ENCODE measurements at regions not wholly inside any gene's neighbourhood (a gene's known extent, or its start where the extent isn't known, plus 50 kb on each side); places are given as distances from the start of the nearest gene placed in this dataset.
"Not testable (repeated sequence)": the region's sequence is repeated elsewhere in the genome, so short reads cannot be mapped to it uniquely, and the experiment has no call there.

DNA sequence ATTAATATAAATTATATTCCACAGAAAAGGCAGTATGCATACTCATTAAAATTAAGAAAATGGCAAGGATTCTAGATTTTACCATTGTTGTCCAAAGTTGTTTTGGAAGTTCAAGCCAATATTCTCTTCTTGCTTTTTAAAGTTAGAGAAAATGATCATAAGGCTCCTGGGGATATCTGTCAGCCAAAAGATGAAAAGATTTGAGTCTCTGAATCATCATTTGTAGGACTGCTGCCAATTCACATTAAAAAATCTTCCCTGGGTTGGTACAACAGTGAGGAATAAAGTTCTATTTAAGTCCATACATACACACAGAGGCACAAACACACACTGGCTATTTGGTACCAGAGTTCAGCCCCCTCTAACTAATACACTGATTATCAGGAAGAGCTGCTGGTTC, 620.1 kb downstream of the COL12A1 start:
- DNase-seq (ENCODE audit: low read depth in 2 of 2): peak in 1 of 2 experiments; percentile 41

DNA sequence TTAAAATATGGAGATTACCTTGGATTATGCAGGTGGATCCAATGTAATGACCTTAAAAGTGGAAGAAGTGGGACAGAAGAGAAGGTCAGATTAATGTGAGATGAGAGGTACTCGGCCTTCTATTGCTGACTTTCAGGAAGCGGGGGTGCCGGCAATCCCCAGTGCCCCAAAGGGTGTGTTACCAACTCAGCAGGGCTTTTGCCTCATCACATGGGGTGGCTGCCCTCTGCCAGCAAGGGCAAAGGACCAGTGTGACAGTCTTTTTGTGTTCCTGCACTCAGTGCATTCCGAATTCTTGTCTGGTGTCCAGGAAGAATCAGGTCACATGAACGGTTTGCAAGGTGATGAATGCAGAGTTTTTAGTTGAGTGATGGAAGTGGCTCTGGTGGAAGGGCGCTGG, 624.2 kb downstream of the COL12A1 start:
- no peak for DNase-seq (ENCODE audit: low read depth in 2 of 2)

DNA sequence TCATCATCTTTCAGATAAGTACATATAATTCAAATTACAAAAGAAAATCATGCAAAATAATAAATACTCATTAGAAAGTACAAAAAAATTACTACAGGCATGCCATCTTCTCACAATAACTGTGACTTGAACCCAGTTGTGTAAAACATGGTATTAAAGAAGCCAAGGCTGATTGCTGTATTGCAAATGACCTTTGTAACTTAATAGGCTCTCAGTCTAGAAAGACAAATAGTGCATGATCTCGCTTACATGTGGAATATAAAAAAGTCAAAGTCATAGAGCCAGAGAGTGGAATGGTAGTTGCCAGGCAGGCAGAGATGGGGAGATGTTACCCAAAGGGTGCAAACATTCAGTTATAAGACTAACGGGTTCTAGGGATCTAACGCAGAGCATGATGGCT, 626.1 kb downstream of the COL12A1 start:
- DNase-seq (ENCODE audit: low read depth in 2 of 2): no peak

DNA sequence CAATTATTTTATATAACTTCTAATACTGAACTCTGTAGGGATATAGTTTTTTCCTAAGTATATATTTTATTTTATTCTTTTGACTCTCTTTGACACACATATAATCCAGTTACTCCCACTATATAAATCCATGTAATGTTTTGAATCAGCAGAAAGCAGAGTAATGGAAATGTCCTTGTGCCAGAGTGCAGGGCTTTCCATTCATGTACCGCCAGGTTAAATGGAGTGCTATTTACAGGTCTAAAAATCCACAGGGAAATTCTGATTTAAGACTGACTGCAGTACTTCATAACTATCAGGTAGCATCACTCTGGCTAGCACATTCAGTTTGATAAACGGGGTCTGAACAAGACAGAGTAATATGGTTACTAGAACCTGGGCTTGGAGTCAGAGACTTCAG, 626.8 kb downstream of the COL12A1 start:
- no peak for DNase-seq (ENCODE audit: low read depth in 2 of 2)

DNA sequence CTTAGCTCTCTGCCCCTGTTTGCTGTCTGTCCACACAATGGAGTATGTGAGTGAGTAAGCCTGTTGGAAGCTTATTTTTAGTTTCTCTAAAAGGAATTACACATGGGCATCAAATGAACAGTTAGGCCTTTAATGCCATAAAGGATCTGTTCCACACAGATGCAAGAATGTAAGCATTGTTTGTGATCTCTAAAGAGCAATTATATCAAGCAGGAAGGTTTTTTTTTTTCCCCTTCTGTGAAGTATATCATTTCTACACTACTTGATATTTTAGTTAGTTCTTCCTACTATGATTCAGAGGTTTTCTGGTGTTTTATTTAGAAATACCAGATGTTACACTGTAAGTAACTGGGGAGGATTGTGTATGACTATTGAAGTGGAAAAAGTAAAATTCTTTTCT, 627.5 kb downstream of the COL12A1 start:
- DNase-seq (ENCODE audit: low read depth in 2 of 2): peak; percentile 87 to 88

DNA sequence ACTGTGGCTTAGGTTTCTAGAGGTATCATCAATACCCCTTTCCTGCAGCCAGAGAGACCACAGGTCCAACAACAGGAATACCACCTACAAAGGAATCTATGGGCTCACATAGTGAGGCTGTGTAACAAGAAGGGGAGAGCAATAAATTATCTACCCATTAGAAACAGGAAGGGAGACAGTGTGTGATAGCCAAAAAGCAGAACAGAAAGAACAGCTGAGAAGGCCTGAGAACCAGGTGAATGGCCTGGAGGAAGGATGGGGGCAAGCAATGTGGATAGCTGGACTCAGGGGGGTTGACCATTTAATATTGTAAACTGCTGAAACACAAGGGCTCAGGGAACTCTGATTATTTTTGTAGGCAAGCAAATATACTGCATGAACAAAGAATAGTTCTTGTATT, 628.2 kb downstream of the COL12A1 start:
- DNase-seq (ENCODE audit: low read depth in 2 of 2): no peak

DNA sequence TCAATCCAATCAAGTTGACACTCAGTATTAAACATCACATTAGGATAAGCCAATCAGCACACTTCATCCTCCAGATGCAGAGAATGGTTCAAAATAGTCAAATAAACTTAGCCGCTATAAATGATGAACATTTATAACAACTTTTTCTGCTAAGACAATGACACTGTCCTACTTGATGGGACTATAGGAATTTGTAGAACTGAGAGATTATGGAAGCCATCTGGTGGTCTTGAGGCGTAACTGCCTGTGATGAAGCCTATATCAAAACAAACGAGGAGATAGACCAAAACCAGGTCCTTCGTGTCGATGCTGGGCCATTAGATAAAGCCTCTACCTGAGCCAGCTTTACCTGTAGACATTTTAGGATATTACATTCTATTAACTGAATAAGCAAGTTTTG, 631.1 kb downstream of the COL12A1 start:
- no peak for DNase-seq (ENCODE audit: low read depth in 2 of 2)

DNA sequence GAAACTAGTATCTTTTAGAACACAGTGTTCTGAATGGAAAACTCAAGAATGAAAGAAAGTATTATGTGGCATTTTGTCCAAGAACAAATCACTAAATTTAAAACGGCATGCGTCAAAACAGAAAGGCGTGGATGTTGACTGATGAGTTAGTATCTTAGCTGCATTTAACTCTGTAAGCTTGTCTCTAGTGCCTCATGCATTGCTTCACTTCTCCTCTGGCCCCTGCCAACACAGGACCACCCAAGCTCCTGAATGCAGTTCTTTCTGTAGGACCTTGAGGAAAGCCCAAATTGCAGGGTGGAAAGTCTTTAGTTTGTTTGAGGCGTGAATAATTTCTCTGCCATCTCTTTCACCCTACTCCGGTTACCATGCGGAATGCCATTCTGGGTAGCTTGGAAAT, 632.2 kb downstream of the COL12A1 start:
- DNase-seq (ENCODE audit: low read depth in 2 of 2): no peak

DNA sequence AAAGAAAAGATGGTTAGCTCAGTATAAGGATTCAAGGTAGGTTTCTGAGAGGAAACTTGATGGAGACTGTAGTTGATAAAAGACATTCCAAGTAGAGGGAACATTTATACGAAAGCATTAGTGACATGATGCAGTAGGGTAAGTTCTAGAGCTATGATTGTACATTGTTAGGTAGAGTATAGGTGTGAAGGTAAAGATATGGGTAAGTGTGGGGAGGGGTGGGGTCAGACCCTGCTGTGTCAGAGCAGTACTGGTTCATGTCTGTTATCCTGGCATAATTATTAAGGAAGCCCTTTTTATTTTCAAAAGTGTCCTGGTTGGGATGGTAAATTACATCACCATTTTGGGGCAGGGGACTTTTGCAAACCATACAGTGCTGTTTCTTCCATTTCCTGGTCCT, 635.8 kb downstream of the COL12A1 start:
- no peak for DNase-seq (ENCODE audit: low read depth in 2 of 2)

DNA sequence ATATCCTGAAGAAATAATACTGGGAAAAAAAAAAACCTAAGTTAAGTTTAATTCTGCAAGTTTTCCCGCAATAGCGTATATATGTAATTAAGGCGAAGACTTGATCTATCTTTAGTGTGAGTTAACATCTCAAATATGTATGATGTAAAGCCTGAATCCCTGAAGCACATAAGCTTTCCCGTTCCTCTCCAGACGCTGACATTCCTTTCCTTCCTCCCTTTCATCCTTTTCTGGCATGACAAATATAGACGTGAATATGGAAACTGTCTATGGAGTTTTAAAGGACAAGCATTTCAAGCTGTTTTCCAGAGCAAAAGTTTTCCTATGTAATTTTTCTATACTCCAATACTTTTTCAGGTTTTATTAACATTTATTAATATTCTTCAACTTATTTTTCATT, 637.0 kb downstream of the COL12A1 start:
- peak; percentile 87 to 88 for DNase-seq (ENCODE audit: low read depth in 2 of 2)

DNA sequence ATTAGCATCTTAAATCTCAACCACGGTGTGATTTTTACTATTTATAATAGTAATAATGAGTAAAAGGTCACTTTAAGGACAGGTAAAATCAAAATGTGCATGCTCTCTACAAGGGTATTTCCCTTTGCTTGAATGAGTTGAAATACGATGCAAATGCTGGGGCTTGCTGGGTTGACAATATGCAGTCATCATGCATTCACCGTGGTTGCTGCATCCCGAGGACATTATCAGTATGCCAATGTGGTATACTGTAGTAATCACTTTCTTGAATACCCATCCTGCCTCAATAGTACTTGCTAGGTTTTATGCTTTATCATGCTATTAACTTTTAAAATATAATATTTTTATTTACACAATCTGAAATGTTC, 637.9 kb downstream of the COL12A1 start:
- DNase-seq (ENCODE audit: low read depth in 2 of 2): not testable (repeated sequence)

DNA sequence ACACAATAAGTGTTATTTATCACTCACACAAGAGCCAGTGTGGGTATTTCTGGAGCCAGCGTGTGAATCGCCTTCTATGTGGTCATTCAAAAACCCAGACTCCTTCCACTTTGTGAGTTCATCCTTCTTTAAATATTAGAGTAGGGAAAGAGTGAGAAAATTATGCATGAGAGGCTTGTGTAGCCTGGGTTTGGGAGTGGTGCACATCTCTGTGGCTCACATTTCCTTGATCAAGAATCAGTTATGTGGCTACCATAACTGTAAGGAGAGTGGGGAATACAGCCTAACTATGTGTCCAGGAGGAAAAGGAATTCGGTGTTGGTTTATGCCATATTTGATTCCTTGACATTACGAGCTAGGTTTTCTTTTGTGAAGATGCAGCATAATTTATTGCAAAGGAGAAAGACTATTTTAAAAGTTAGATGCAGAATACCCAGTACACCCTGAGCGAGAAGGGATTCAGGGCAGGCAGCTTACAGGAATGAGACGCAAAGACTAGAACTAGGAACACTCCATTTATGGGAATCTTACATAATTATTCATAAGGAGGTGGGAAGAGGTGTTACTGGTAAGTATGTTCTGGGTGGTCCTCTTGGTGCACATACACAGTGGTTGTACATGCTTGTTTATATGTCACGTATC, 638.5 kb downstream of the COL12A1 start:
- no peak for DNase-seq (ENCODE audit: low read depth in 2 of 2)

DNA sequence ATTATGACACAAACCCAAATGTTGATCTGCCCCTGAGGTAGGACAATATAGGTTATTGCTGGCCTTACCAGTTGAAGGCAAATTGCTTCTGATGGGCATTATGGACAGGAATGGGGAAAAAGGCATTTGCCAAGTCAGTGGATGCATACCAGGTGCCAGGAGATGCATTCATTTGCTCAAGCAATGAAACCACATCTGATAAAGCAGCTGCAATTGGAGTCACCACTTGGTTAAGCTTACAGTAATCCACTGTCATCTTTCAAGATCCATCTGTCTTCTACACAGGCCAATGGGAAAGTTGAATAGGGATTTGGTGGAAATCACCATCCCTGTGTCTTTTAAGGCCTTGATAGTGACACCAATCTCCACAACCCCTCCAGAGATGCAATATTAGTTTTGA, 648.6 kb downstream of the COL12A1 start:
- DNase-seq (ENCODE audit: low read depth in 2 of 2): no peak

DNA sequence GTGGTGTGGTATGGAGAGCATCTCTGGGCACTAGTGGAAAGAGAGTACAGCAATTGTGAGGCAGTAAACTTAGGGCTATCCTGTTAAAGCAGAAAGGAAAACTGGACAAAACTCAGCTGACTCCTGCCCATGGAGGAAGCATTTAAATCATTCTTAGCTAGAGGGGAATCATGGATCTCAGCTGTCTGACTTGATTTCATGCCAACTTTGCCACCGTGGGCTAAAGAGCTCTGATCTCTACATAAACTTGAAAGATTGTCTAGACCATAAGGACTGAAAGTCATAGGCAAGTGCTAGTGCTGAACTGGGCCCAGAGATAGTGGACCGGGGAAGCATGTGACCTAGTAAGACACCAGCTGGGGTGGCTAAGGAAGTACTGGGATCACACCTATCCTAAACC, 651.8 kb downstream of the COL12A1 start:
- DNase-seq (ENCODE audit: low read depth in 2 of 2): no peak

DNA sequence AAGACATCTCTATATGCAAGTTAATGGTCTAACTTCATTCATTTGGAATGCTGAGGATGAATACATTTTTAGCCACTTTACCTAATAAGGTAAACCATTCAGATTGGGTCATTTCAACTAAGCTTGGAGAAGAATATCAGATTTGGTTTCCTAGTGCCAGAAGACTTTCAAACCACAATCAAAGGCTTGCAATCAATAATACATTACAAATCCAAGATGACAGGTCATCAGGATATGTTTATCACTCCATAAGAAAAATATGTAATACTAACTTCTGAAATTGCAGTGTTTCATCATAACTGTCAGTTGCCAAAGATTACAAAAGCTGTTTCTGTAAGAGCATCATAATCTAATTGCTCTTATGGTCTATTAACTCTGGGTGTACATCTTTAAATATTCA, 654.0 kb downstream of the COL12A1 start:
- peak; percentile 93 to 96 for DNase-seq (ENCODE audit: low read depth in 2 of 2)

DNA sequence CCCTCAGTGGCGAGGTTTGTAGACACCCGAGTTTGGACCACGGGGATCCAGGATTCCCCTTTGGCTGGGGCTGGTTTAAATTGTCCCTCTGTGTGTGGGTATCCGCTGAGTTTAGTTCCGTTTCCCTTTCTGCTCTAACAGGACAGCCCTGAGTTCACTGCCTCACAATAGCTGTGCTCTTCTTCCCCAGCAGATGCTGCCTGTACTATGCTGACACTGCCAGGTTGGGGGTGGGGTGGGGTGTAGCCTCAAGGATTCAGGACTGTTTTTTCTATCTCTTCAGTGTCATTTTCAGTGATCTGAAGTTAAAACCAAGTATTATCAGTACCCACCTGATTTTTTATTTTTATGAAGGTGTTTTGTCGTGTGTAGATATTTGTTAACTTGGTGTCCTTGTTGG, 655.0 kb downstream of the COL12A1 start:
- no peak for DNase-seq (ENCODE audit: low read depth in 2 of 2)

DNA sequence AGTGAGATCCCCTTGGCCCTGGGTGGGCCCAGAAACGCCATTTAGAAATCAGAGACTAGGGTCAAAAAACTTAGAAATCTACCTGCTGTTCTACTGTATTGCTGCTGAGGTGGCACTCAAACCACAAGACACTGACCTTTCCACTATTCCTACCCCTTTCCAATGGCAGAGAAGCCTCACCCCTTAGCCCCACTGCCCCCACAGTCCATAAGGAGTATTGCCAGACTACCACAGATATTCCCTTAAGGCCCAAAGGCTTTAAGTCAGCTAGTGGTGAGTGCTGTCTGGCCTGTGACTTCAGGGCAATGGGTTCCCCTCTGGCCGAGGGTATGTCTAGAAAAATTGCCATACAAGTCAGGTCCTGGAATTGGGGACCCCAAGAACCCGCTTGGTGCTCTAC, 656.1 kb downstream of the COL12A1 start:
- DNase-seq (ENCODE audit: low read depth in 2 of 2): no peak

DNA sequence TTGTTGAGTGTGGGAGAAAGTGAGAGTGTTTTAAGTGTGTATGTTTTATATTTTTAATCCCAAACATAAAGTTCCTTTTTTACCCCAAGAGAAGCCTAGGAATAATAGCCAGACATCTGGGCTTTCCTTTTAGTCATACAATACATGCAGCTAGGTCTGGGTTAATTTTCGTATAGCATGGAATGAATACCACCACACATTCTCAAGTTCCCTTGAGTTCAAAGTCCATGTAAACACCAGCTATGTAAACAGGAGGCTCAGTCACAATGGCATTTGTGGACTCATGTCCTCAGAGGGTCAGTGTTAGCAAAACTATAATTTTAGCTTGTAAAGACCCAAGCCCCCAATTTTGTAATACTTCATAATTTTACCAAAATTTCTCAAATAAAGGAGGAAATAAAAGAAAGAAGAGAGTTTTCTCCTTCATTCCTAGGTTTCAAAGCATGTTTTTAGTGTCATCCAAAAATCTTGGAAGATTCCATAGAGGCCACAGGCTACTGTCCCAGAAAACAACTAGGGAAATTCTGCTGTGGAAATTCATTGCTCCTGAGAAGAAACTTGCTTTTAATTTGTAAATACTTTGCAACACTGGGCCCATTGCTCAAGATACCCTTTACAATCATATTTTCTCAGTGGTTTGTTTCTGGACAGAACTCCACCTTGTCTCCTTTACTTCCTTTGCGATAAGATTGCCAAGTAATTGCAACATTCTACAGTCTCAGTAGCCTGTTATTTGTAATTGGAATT, 671.2 kb downstream of the COL12A1 start:
- peak; percentile 38 to 53 for DNase-seq (ENCODE audit: low read depth in 2 of 2)

DNA sequence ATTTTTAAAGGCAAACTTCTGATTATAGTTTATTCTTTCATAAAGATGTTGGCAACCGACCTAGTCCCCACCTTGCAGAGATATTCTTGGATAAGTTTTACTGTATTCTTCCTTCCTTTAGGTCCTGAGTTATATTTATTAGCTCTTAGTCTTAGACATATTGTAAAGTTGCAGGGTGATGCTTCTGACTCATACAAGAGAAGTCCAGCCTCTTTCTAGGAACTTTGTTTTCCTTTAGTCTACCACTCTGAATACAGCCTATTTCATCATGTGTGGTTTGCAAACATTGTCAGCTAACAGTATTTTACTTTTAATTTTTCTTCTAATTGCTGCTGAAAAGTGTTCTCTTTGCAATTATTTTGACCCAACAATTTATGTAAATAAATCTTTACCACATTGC, 686.7 kb downstream of the COL12A1 start:
- DNase-seq (ENCODE audit: low read depth in 2 of 2): peak; percentile 18 to 34

DNA sequence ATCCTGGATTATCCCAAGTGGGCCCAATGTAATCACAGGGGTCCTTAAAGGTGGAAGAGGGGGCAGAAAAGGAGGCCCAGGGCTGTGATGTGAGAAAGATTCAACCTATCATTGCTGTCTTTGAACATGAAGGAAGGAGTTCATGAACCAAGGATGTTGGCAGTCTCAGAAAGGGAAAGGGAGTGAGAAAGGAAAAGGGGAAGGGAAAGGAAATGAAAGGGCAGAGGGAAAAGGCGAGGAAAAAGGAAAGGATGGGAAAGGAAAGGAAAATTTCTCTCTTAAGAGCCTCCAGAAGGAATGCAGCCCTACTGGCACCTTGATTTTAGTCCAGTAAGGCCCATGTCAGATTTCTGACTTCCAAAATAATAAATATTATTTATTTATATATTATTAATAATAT, 687.8 kb downstream of the COL12A1 start:
- no peak for DNase-seq (ENCODE audit: low read depth in 2 of 2)

DNA sequence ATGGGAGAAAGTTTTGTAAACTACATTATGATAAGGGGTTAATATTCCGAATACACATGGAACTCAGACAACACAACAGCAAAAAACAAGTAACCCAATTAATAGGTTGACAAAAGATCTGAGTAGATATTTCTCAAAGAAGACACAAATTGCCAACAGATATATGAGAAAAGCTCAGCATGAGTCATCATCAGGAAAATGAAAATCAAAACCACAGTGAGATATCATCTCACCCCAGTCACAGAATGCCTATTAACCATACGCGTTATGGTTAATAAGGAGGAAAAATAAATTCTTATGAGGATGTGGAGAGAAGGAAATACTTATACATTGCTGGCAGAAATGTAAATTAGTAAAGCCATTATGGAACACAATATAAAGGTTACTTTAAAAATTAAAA, 695.0 kb downstream of the COL12A1 start:
- no peak for DNase-seq (ENCODE audit: low read depth in 2 of 2)

DNA sequence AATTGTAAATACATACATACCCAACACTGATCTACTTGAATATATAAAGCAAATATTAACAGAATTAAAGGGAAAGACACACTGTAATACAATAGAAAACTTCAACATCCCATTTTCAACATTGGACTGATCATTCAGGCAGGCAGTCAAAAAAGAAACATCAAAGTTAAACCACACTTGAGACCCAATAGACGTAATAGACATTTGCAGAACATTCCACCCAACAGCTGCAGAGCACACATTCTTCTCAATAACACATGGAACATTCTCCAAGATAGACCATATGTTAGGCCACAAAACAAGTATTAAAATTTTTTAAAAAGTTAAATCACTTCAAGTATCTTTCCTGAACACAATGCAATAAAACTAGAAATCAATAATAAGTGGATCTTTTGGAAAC, 698.2 kb downstream of the COL12A1 start:
- no peak for DNase-seq (ENCODE audit: low read depth in 2 of 2)

DNA sequence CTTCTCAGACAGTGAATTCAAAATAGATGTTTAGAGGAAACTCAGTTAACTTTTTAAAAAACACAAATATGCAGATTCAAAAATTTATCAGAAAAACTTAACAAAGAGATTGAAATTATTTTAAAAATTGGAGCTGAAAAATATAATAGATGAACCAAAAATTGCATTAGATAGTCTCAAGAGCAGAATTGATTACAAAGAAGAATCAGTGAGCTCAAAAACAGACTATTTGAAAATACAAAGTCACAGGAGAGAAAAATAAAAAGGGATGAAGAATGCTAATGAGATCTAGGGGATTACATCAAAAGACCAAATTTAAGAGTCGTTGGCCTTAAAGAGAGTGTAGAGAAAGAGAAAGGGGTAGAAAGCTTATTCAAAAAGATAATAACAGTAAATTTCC, 700.5 kb downstream of the COL12A1 start:
- DNase-seq (ENCODE audit: low read depth in 2 of 2): no peak

DNA sequence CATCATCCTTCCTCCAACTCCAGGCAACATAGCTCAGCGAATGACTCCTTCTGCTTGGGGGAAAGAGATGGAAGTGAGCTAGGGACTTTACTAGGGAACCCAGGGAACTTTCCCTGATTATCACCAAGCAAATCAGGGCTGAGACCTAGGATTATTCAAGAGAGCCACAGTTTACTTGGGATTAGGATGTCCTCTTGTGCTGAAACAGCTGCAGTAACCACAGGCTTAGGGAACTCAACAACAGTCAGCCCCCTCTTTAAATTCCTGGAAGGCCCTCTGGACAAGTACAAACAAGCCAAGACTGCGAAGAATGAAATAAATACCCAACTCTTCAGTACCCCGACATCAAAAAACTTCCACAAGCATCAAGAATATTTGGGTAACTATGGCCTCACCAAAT, 700.9 kb downstream of the COL12A1 start:
- no peak for DNase-seq (ENCODE audit: low read depth in 2 of 2)

Measured in fibroblast of skin of left biceps (primary cell).